ENCODE measurements at regions not wholly inside any gene's neighbourhood (a gene's known extent, or its start where the extent isn't known, plus 50 kb on each side); places are given as distances from the start of the nearest gene placed in this dataset.
A peak's percentile ranks its signal among the peaks of the same experiment; 100 is the strongest.

GRCh38 chr17:69716556-69716955, 302.1 kb downstream of the MAP2K6 start:
- Histone ChIP-seq H3K9ac (no peak overlapping the region), H4K20me1 (no peaks in the 10 kb centered on the region), H3K4me2 (no peak overlapping the region), H3K4me1 (0 out of 2 replicates have a peak, but pooled peaks cover 5% of the 10 kb centered on the region), H3K4me3 (no peak overlapping the region), H3K9me3 (no peaks in the 10 kb centered on the region), H3K36me3 (no peaks in the 10 kb centered on the region), H3K27ac (no peak overlapping the region), H3K27me3 (no peaks in the 10 kb centered on the region)
- no peak for TF ChIP-seq Cebpa-rat (IDR thresholded peaks at IDR 0.05)

DNA sequence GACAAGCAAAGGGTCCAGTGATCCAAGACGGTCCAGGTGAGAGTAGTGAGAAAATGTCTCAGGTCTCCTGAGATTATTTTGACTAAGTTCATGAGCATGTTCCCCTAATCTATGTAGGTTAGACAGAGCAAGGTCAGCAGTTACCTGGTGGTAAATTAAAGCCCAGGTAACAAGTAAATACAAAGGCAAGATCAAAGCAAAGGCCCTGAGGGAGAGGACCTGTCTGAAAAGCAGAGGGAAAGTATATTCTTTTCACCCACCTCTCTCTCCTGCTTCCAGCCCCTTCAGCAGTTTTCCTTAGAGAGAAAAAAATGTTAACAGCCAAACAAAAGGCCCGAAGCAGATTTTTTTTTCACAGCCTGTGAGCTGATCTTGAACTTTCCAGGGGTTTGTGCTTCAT, 302.7 kb downstream of the MAP2K6 start:
- Histone ChIP-seq H3K36me3 (no peaks in the 10 kb centered on the region), H3K9me3 (no peaks in the 10 kb centered on the region), H3K4me1 (0 out of 2 replicates have a peak, but pooled peaks cover 5% of the 10 kb centered on the region), H3K27me3 (no peaks in the 10 kb centered on the region), H3K4me3 (no peak overlapping the region), H3K27ac (no peak overlapping the region), H4K20me1 (no peaks in the 10 kb centered on the region), H3K9ac (no peak overlapping the region), H3K4me2 (no peak overlapping the region)
- no peak for TF ChIP-seq Cebpa-rat (IDR thresholded peaks at IDR 0.05)

- Histone ChIP-seq H3K4me1 (0 out of 2 replicates have a peak, but pooled peaks cover 1% of the 10 kb centered on the region), H4K20me1 (no peaks in the 10 kb centered on the region), H3K27ac (no peak overlapping the region), H3K4me3 (no peak overlapping the region), H3K36me3 (no peaks in the 10 kb centered on the region), H3K9me3 (no peaks in the 10 kb centered on the region), H3K27me3 (no peaks in the 10 kb centered on the region), H3K9ac (no peak overlapping the region), H3K4me2 (no peak overlapping the region)
- TF ChIP-seq Cebpa-rat (IDR thresholded peaks at IDR 0.05), result no peak
Observed at GRCh38 chr17:69717819-69718218, 303.3 kb downstream of the MAP2K6 start.

- Histone ChIP-seq H3K36me3 (no peaks in the 10 kb centered on the region), H3K9ac (no peak overlapping the region), H3K4me1 (no peaks in the 10 kb centered on the region), H4K20me1 (no peaks in the 10 kb centered on the region), H3K27me3 (no peaks in the 10 kb centered on the region), H3K4me3 (no peak overlapping the region), H3K9me3 (no peaks in the 10 kb centered on the region), H3K27ac (no peak overlapping the region), H3K4me2 (no peak overlapping the region)
- no peak for TF ChIP-seq Cebpa-rat (IDR thresholded peaks at IDR 0.05)
Observed at GRCh38 chr17:69719474-69720048, 305.1 kb downstream of the MAP2K6 start.

- H3K27ac ChIP-seq, result no peak overlapping the region
- H3K27me3 ChIP-seq, result no peaks in the 10 kb centered on the region
- no peaks in the 10 kb centered on the region for H4K20me1 ChIP-seq
- H3K9me3 ChIP-seq, result no peaks in the 10 kb centered on the region
- no peak overlapping the region for H3K4me3 ChIP-seq
- no peak for TF ChIP-seq Cebpa-rat (IDR thresholded peaks at IDR 0.05)
- H3K36me3 ChIP-seq, result no peaks in the 10 kb centered on the region
- no peaks in the 10 kb centered on the region for H3K4me1 ChIP-seq
- H3K4me2 ChIP-seq, result no peak overlapping the region
- no peak overlapping the region for H3K9ac ChIP-seq
Observed at GRCh38 chr17:69722518-69722917, 308.0 kb downstream of the MAP2K6 start.

DNA sequence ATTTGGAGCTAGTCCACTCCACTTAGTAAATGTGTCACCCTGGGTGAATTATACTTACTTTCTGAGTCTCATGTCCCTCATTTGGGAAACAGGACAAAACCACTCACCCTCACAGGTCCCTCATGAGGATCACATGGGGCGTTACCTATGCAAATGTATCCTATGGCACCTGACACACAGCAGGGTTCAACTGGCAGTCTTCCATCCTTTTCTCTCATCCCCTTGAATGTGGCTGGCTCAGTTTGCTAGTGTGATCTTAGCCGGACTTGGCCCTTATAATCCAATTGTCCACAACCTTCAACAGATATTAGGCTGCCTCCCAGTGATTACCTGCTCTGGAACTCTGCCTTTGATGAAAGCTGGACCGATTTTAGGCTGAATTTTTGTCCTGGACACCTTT, 308.8 kb downstream of the MAP2K6 start:
- Histone ChIP-seq H3K4me3 (no peak overlapping the region), H3K9me3 (no peaks in the 10 kb centered on the region), H3K4me2 (no peak overlapping the region), H3K9ac (no peak overlapping the region), H3K36me3 (no peaks in the 10 kb centered on the region), H3K4me1 (peaks cover 5% of the 10 kb centered on the region), H3K27ac (no peak overlapping the region), H4K20me1 (no peaks in the 10 kb centered on the region), H3K27me3 (no peaks in the 10 kb centered on the region)
- no peak for TF ChIP-seq Cebpa-rat (IDR thresholded peaks at IDR 0.05)

DNA sequence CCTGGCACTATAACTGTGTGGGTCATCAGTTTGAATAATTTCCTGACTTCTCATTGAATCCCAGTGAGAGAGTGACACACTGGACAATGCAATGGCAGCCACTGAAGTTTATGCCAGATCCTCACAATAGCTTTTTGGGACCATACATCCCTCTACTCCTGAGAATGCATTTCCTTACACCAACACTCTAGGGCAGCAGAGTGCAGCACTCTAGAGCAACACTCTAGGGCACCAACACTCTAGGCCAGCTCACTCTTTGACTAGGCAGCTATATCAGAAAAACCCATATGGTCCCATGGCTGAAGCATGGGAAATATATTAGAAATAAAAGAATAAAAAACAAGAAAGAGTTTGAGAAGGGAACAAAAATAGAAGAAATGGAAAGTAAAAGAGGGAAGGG, 309.2 kb downstream of the MAP2K6 start:
- Histone ChIP-seq H3K9me3 (no peaks in the 10 kb centered on the region), H3K36me3 (no peaks in the 10 kb centered on the region), H3K9ac (no peak overlapping the region), H4K20me1 (no peaks in the 10 kb centered on the region), H3K4me1 (peaks cover 9% of the 10 kb centered on the region), H3K4me3 (no peak overlapping the region), H3K27me3 (no peaks in the 10 kb centered on the region), H3K4me2 (no peak overlapping the region), H3K27ac (no peak overlapping the region)
- TF ChIP-seq Cebpa-rat (IDR thresholded peaks at IDR 0.05), result no peak

DNA sequence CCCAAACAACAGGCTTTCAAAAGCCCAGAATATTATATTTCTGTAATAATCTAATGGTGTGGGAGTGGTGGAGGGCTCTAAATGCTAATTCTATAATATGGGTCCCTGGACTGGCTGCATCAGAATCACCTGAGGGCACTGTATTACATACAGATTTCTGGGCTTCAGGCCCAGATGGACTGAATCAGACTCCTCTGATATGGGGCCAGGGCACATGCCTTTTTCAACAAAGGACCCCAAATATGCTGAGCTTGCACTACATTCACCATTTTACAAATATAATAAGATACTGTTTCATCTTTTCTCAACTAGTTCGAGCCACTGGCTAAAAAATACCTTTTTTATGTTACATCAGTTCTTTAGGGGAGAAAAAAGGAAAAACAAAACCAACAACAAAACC, 309.7 kb downstream of the MAP2K6 start:
- no peak overlapping the region for H3K9ac ChIP-seq
- H4K20me1 ChIP-seq, result no peaks in the 10 kb centered on the region
- no peak overlapping the region for H3K4me3 ChIP-seq
- no peak for TF ChIP-seq Cebpa-rat (IDR thresholded peaks at IDR 0.05)
- no peaks in the 10 kb centered on the region for H3K27me3 ChIP-seq
- peaks cover 10% of the 10 kb centered on the region for H3K4me1 ChIP-seq
- no peak overlapping the region for H3K27ac ChIP-seq
- no peaks in the 10 kb centered on the region for H3K9me3 ChIP-seq
- no peaks in the 10 kb centered on the region for H3K36me3 ChIP-seq
- H3K4me2 ChIP-seq, result no peak overlapping the region

DNA sequence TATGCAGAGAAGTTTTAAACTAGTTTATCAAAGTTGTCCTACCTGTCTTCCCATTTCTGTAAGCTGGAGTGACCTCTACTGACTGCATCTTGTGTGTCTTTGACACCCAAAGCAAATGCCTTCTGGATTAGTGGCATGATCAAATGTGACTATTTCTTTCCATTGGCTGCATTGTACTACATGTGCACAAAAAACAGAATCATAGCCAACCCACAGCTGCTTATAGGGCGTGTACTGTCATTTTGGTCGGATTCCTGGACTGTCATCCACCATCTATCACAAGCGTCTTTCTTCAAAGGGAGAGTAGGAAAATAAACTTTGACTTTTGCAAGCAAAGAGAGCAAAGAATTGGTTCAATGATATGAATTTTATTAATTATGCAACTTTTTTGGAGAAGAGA, 310.6 kb downstream of the MAP2K6 start:
- H3K9me3 ChIP-seq, result no peaks in the 10 kb centered on the region
- H4K20me1 ChIP-seq, result no peaks in the 10 kb centered on the region
- no peaks in the 10 kb centered on the region for H3K36me3 ChIP-seq
- H3K4me2 ChIP-seq, result no peak overlapping the region
- peaks cover 10% of the 10 kb centered on the region for H3K4me1 ChIP-seq
- H3K27ac ChIP-seq, result no peak overlapping the region
- no peak overlapping the region for H3K9ac ChIP-seq
- no peak overlapping the region for H3K4me3 ChIP-seq
- TF ChIP-seq Cebpa-rat (IDR thresholded peaks at IDR 0.05), result no peak
- H3K27me3 ChIP-seq, result no peaks in the 10 kb centered on the region

DNA sequence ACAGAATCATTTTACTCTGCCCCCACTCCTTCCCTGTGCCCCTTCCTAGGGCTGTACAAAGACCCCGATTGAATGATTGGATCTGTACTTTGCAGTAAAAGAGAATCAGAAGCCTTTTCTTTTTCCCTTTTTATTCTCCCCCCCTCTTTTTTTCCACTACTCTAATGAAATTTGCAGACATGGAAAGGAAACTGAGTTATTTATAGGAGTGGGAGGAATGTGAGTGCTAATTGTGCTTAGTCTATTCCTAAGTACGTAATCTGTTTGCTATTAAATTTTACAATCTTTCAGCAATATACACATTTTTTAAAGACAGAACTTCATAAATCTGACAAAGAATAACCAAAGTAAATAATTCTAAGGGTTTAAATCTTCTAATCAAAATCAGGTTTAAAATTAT, 314.3 kb downstream of the MAP2K6 start:
- TF ChIP-seq Cebpa-rat (IDR thresholded peaks at IDR 0.05), result no peak
- no peaks in the 10 kb centered on the region for H3K36me3 ChIP-seq
- H3K27ac ChIP-seq, result no peak overlapping the region; the same call in 1 of the 2 replicates
- peaks cover 10% of the 10 kb centered on the region for H3K4me1 ChIP-seq
- no peaks in the 10 kb centered on the region for H3K27me3 ChIP-seq
- H3K9ac ChIP-seq, result no peak overlapping the region
- H3K9me3 ChIP-seq, result no peaks in the 10 kb centered on the region
- H3K4me2 ChIP-seq, result peak overlapping the region; percentile 29; the same call in 1 of the 2 replicates
- H4K20me1 ChIP-seq, result no peaks in the 10 kb centered on the region
- no peak overlapping the region for H3K4me3 ChIP-seq

DNA sequence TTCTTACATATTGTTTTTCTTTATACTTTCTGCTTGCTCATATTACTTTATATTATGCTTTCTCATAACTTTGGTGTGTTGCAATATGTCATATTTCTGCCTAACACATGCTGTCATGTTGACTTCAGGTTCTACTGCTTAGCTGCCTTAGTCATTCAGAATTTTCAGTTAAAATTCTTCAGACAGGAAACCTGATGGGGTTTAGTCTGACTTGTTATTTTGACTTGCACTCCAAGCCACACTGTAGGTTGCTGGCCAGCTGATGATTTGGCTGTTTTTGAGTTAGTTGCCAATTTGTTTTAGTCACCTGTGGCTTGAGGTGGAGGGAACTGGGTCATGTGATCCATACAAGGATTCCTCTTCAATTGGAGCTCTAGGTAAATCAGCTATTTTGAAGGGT, 315.4 kb downstream of the MAP2K6 start:
- Histone ChIP-seq H3K9ac (no peak overlapping the region), H3K27me3 (no peaks in the 10 kb centered on the region), H3K9me3 (no peaks in the 10 kb centered on the region), H3K4me1 (peaks cover 10% of the 10 kb centered on the region), H3K4me3 (no peak overlapping the region), H4K20me1 (no peaks in the 10 kb centered on the region), H3K27ac (no peak overlapping the region), H3K4me2 (no peak overlapping the region), H3K36me3 (no peaks in the 10 kb centered on the region)
- TF ChIP-seq Cebpa-rat (IDR thresholded peaks at IDR 0.05), result no peak
